Epithelial cell of proximal tubule (primary cell): ENCODE measurements at regions not wholly inside any gene's neighbourhood (a gene's known extent, or its start where the extent isn't known, plus 50 kb on each side); places are given as distances from the start of the nearest gene placed in this dataset.

Experiments
- DNase-seq: peaks from one replicate; pipeline ENCODE4 v3.0.0-alpha.2; 2011; ENCODE audit warnings: low read depth
- H3K4me3 ChIP-seq: 2 replicates; pipeline ENCODE4 v1.5.1; 2011; ENCODE audit warnings: low read depth, mild to moderate bottlenecking, low read length
- CTCF ChIP-seq: conservative IDR thresholded peaks from 2 replicates; pipeline ENCODE4 v1.5.1; 2012; ENCODE audit warnings: low read depth, mild to moderate bottlenecking, low read length

GRCh38 chr19:27851002-27851481 is 1361.9 kb downstream of the UQCRFS1 start:
- no peak overlapping the region for H3K4me3 ChIP-seq
- no peak for DNase-seq
- TF ChIP-seq CTCF, result no peak

GRCh38 chr19:27846944-27847343 is 1366.0 kb downstream of the UQCRFS1 start:
- TF ChIP-seq CTCF, result no peak
- DNase-seq, result no peak
- no peak overlapping the region for H3K4me3 ChIP-seq

GRCh38 chr19:27844261-27844660 is 1368.7 kb downstream of the UQCRFS1 start:
- no peak for DNase-seq
- no peak overlapping the region for H3K4me3 ChIP-seq
- TF ChIP-seq CTCF, result no peak

- DNase-seq, result no peak
- no peak for TF ChIP-seq CTCF
- H3K4me3 ChIP-seq, result no peak overlapping the region
Observed at GRCh38 chr19:27843861-27844260, 1369.1 kb downstream of the UQCRFS1 start.

- no peak for TF ChIP-seq CTCF
- no peak overlapping the region for H3K4me3 ChIP-seq
- DNase-seq, result no peak
Observed at GRCh38 chr19:27833031-27833430, 1379.9 kb downstream of the UQCRFS1 start.

- no peak for TF ChIP-seq CTCF
- no peak for DNase-seq
- no peak overlapping the region for H3K4me3 ChIP-seq
Observed at GRCh38 chr19:27828829-27829228, 1384.1 kb downstream of the UQCRFS1 start.

- DNase-seq, result no peak
- no peak for TF ChIP-seq CTCF
- H3K4me3 ChIP-seq, result no peak overlapping the region
Observed at GRCh38 chr19:27824108-27824507, 1388.8 kb downstream of the UQCRFS1 start.
